Lower leg skin (tissue), 4 donors: ENCODE measurements at regions not wholly inside any gene's neighbourhood (a gene's known extent, or its start where the extent isn't known, plus 50 kb on each side); places are given as distances from the start of the nearest gene placed in this dataset.
A peak's percentile ranks its signal among the peaks of the same experiment; 100 is the strongest.

Source experiments
- DNase-seq, 2 donors: peaks; one replicate each; pipeline ENCODE4 v3.0.0-alpha.2; 2019; ENCODE audit warnings: low spot score in 2 of 2
- H3K4me3 ChIP-seq: fragments of 200-600 bp; sonication (generic); 2 replicates; pipeline ENCODE4 v1.5.1; 2017; ENCODE audit warnings: mild to moderate bottlenecking, low read depth; ENCODE audit not compliant: poor library complexity, severe bottlenecking
- CTCF ChIP-seq, 3 donors: fragments of 450-650 bp; IDR thresholded peaks; one replicate each; pipeline ENCODE4 v1.5.1; 2016; ENCODE audit warnings: antibody characterized with exemption in 3 of 3, mild to moderate bottlenecking in 3 of 3, moderate library complexity in 2 of 3
- POLR2A ChIP-seq, 2 donors: fragments of 450-650 bp; IDR thresholded peaks; one replicate each; pipeline ENCODE4 v1.6.1; 2016 to 2017; ENCODE audit warnings: antibody characterized with exemption in 2 of 2, mild to moderate bottlenecking in 1 of 2, moderate library complexity in 1 of 2
- WGBS, 2 donors: methylation state at CpG; one replicate each; pipeline ENCODE4 v1.1.5; 2018; 5-methylcytosine and 5-hydroxymethylcytosine counted together
- intact Hi-C: fragments of 100-400 bp; cut with DNase I; formaldehyde crosslinking; loops from one replicate; pipeline ENCODE4 v1.15.0; 2023; ENCODE audit warnings: low total_unique reads

- no peak overlapping the region for H3K4me3 ChIP-seq
- intact Hi-C loops = no loop called here
- TF ChIP-seq CTCF (IDR thresholded peaks at IDR 0.05) (no peak), POLR2A (IDR thresholded peaks at IDR 0.05) (no peak)
- DNase-seq = peak in 1 of 2 donors; percentile 33
These were observed 164.4 kb upstream of the PALMD start for GRCh38 chr1:99481391-99481996.

- intact Hi-C loops = no loop called here
- 78 to 85% methylated on average over 2 of the region's 2 CpGs for WGBS, 2 donors
- DNase-seq = no peak
- TF ChIP-seq CTCF (IDR thresholded peaks at IDR 0.05) (no peak), POLR2A (IDR thresholded peaks at IDR 0.05) (no peak)
- H3K4me3 ChIP-seq = no peak overlapping the region
These were observed 163.6 kb upstream of the PALMD start for GRCh38 chr1:99482286-99482685.

- no peak overlapping the region for H3K4me3 ChIP-seq
- intact Hi-C loops = no loop called here
- TF ChIP-seq POLR2A (IDR thresholded peaks at IDR 0.05) = no peak
- no peak for TF ChIP-seq CTCF (IDR thresholded peaks at IDR 0.05)
- no peak for DNase-seq
- WGBS, 2 donors = 82 to 84% methylated on average over 4 of the region's 4 CpGs
These were observed 163.2 kb upstream of the PALMD start for GRCh38 chr1:99482750-99483149.

- intact Hi-C loops = no loop called here
- 66 to 68% methylated on average over 2 of the region's 2 CpGs for WGBS, 2 donors
- no peak for TF ChIP-seq CTCF (IDR thresholded peaks at IDR 0.05)
- no peak for TF ChIP-seq POLR2A (IDR thresholded peaks at IDR 0.05)
- no peak for DNase-seq
- no peak overlapping the region for H3K4me3 ChIP-seq
These were observed 155.9 kb upstream of the PALMD start for GRCh38 chr1:99490031-99490430.

GRCh38 chr1:99496067-99496466 lies 149.8 kb upstream of the PALMD start:
- no peak overlapping the region for H3K4me3 ChIP-seq
- TF ChIP-seq CTCF (IDR thresholded peaks at IDR 0.05) (no peak), POLR2A (IDR thresholded peaks at IDR 0.05) (no peak)
- intact Hi-C loops = no loop called here
- DNase-seq = no peak
- 84 to 85% methylated on average over 3 of the region's 3 CpGs for WGBS, 2 donors

GRCh38 chr1:99497690-99498089 lies 148.2 kb upstream of the PALMD start:
- H3K4me3 ChIP-seq = no peak overlapping the region
- WGBS, 2 donors = 75 to 76% methylated on average over 1 of the region's 1 CpG
- TF ChIP-seq CTCF (IDR thresholded peaks at IDR 0.05) (no peak), POLR2A (IDR thresholded peaks at IDR 0.05) (no peak)
- DNase-seq = no peak
- intact Hi-C loops = no loop called here
